HEK293 (cell line): ENCODE measurements at regions not wholly inside any gene's neighbourhood (a gene's known extent, or its start where the extent isn't known, plus 50 kb on each side); places are given as distances from the start of the nearest gene placed in this dataset.

ENCODE experiments used
- CTCF ChIA-PET: fragments of 350-600 bp; formaldehyde crosslinking; extraction: SDS; loops from one replicate; lab custom pipeline; 2021; ENCODE audit warnings: antibody characterized with exemption; lab: Yijun Ruan, JAX
- POLR2A ChIA-PET: fragments of 300-600 bp; formaldehyde crosslinking; extraction: SDS; loops from one replicate; lab custom pipeline; 2020; ENCODE audit warnings: antibody characterized with exemption, inconsistent platforms; lab: Yijun Ruan, JAX
- H3K27ac ChIP-seq: fragments of 200-500 bp; sonication (Bioruptor generic); 2 replicates; pipeline ENCODE4 v1.5.1; 2014; ENCODE audit warnings: low read depth, low read length, control low read depth, inconsistent platforms; ENCODE audit errors: extremely low read depth
- H3K36me3 ChIP-seq, 2 experiments: fragments of 200-500 bp in 1 of 2; sonication (Bioruptor generic) in 1 of 2; 1 replicate in 1 of 2; 2 replicates in 1 of 2; pipeline ENCODE4 v1.5.1; 2014 to 2017; ENCODE audit warnings: inconsistent platforms in 2 of 2, low read length in 2 of 2; ENCODE audit not compliant: control insufficient read depth in 2 of 2, insufficient read depth in 1 of 2
- H3K4me1 ChIP-seq: fragments of 200-500 bp; sonication (Bioruptor generic); 2 replicates; pipeline ENCODE4 v1.5.1; 2014; ENCODE audit warnings: mild to moderate bottlenecking, low read length, inconsistent platforms; ENCODE audit not compliant: control insufficient read depth, insufficient read depth
- H3K4me3 ChIP-seq: 2 replicates; pipeline ENCODE4 v1.5.1; 2011; ENCODE audit warnings: low read depth, mild to moderate bottlenecking, control low read depth, low read length, moderate library complexity
- H3K9me3 ChIP-seq: fragments of 200-500 bp; sonication (Bioruptor generic); 2 replicates; pipeline ENCODE4 v1.5.1; 2014; ENCODE audit warnings: low read depth, low read length, inconsistent platforms; ENCODE audit not compliant: control insufficient read depth, insufficient read depth
- ATF2 ChIP-seq: fragments of 450-650 bp; formaldehyde crosslinking; IDR thresholded peaks from 2 replicates; pipeline ENCODE4 v1.5.1; 2016; ENCODE audit warnings: missing biosample characterization, missing genetic modification characterization, low read depth
- EGR2 ChIP-seq: fragments of 450-650 bp; formaldehyde crosslinking; IDR thresholded peaks from 2 replicates; pipeline ENCODE4 v1.5.1; 2016; ENCODE audit warnings: low read depth, missing biosample characterization, missing genetic modification characterization
- HIC1 ChIP-seq: fragments of 450-650 bp; formaldehyde crosslinking; IDR thresholded peaks from 2 replicates; pipeline ENCODE4 v1.5.1; 2016; ENCODE audit warnings: missing biosample characterization, missing genetic modification characterization
- PBX3 ChIP-seq: sonication (generic); formaldehyde crosslinking; IDR thresholded peaks from 2 replicates; pipeline ENCODE4 v1.8.1; 2022; ENCODE audit warnings: mild to moderate bottlenecking, moderate library complexity, missing genetic modification reagents
- SP7 ChIP-seq: fragments of 450-650 bp; formaldehyde crosslinking; IDR thresholded peaks from 2 replicates; pipeline ENCODE4 v1.5.1; 2016; ENCODE audit warnings: missing biosample characterization, missing genetic modification characterization
- ZNF121 ChIP-seq: fragments of 450-650 bp; formaldehyde crosslinking; IDR thresholded peaks from 2 replicates; pipeline ENCODE4 v1.5.1; 2016; ENCODE audit warnings: missing biosample characterization, missing genetic modification characterization
- ZNF280D ChIP-seq: fragments of 450-650 bp; formaldehyde crosslinking; IDR thresholded peaks from 2 replicates; pipeline ENCODE4 v1.5.1; 2016; ENCODE audit warnings: missing biosample characterization, missing genetic modification characterization
- ZNF354C ChIP-seq: fragments of 450-650 bp; formaldehyde crosslinking; IDR thresholded peaks from 2 replicates; pipeline ENCODE4 v1.5.1; 2016; ENCODE audit warnings: missing biosample characterization, missing genetic modification characterization, low read depth, borderline replicate concordance
- ZNF366 ChIP-seq: fragments of 450-650 bp; formaldehyde crosslinking; conservative IDR thresholded peaks from 2 replicates; pipeline ENCODE4 v1.5.1; 2016; ENCODE audit warnings: missing biosample characterization, missing genetic modification characterization
- ZNF37A ChIP-seq: fragments of 450-650 bp; IDR thresholded peaks from 2 replicates; pipeline ENCODE4 v1.5.1; 2018; ENCODE audit warnings: missing biosample characterization, missing genetic modification characterization
- ZNF391 ChIP-seq: fragments of 450-650 bp; formaldehyde crosslinking; IDR thresholded peaks from 2 replicates; pipeline ENCODE4 v1.5.1; 2016; ENCODE audit warnings: low read depth, missing biosample characterization, missing genetic modification characterization, borderline replicate concordance
- ZNF449 ChIP-seq: fragments of 450-650 bp; formaldehyde crosslinking; IDR thresholded peaks from 2 replicates; pipeline ENCODE4 v1.5.1; 2017; ENCODE audit warnings: missing biosample characterization, mild to moderate bottlenecking, missing genetic modification characterization, moderate library complexity
- ZNF48 ChIP-seq: fragments of 450-650 bp; formaldehyde crosslinking; IDR thresholded peaks from 2 replicates; pipeline ENCODE4 v1.5.1; 2016; ENCODE audit warnings: missing biosample characterization, missing genetic modification characterization
- ZNF501 ChIP-seq: fragments of 450-650 bp; formaldehyde crosslinking; IDR thresholded peaks from 2 replicates; pipeline ENCODE4 v1.5.1; 2016; ENCODE audit warnings: missing biosample characterization, missing genetic modification characterization
- ZNF585B ChIP-seq: fragments of 450-650 bp; formaldehyde crosslinking; IDR thresholded peaks from 2 replicates; pipeline ENCODE4 v1.5.1; 2016; ENCODE audit warnings: missing biosample characterization, missing genetic modification characterization
- ZNF596 ChIP-seq: fragments of 450-650 bp; IDR thresholded peaks from 2 replicates; pipeline ENCODE4 v1.5.0; 2018; ENCODE audit warnings: missing biosample characterization, mild to moderate bottlenecking, missing genetic modification characterization, moderate library complexity
- ZNF623 ChIP-seq: fragments of 450-650 bp; formaldehyde crosslinking; IDR thresholded peaks from 2 replicates; pipeline ENCODE4 v1.5.1; 2016; ENCODE audit warnings: missing biosample characterization, missing genetic modification characterization
- ZNF629 ChIP-seq: fragments of 450-650 bp; formaldehyde crosslinking; IDR thresholded peaks from 2 replicates; pipeline ENCODE4 v1.5.1; 2017; ENCODE audit warnings: missing biosample characterization, missing genetic modification characterization
- ZNF654 ChIP-seq: fragments of 450-650 bp; formaldehyde crosslinking; IDR thresholded peaks from 2 replicates; pipeline ENCODE4 v1.5.1; 2016; ENCODE audit warnings: low read depth, missing biosample characterization, missing genetic modification characterization
- ZNF701 ChIP-seq: fragments of 450-650 bp; formaldehyde crosslinking; IDR thresholded peaks from 2 replicates; pipeline ENCODE4 v1.5.1; 2016; ENCODE audit warnings: missing biosample characterization, missing genetic modification characterization
- ZNF791 ChIP-seq: fragments of 450-650 bp; formaldehyde crosslinking; IDR thresholded peaks from 2 replicates; pipeline ENCODE4 v1.5.1; 2016; ENCODE audit warnings: missing biosample characterization, missing genetic modification characterization
- ZNF843 ChIP-seq: fragments of 450-650 bp; formaldehyde crosslinking; IDR thresholded peaks from 2 replicates; pipeline ENCODE4 v1.5.1; 2016; ENCODE audit warnings: missing biosample characterization, missing genetic modification characterization

GRCh38 chr5:61651195-61651594, 319.1 kb downstream of the ZSWIM6 start (continued):
- TF ChIP-seq ZNF654 (tag by site-specific recombination) (no peak), ZNF391 (no peak), PBX3 (CRISPR knock-in tag) (no peak), SP7 (tag by site-specific recombination) (no peak), EGR2 (tag by site-specific recombination) (no peak), ZNF48 (tag by site-specific recombination) (no peak), ZNF791 (tag by site-specific recombination) (no peak), ZNF843 (tag by site-specific recombination) (no peak), ZNF280D (no peak), ZNF629 (no peak)

- CTCF ChIA-PET, result no interaction called here
- 0 out of 2 replicates have a peak, but pooled peaks have one; percentile 31 for TF ChIP-seq ATF2 (tag by site-specific recombination)
- no peak for TF ChIP-seq ZNF354C (tag by site-specific recombination)
- Histone ChIP-seq H3K4me3 (no peak overlapping the region), H3K27ac (no peak overlapping the region), H3K9me3 (no peaks in the 10 kb centered on the region), H3K36me3 (no peaks in the 10 kb centered on the region), H3K4me1 (no peaks in the 10 kb centered on the region)
- POLR2A ChIA-PET, result no interaction called here
Measured at GRCh38 chr5:61652916-61653315, 320.9 kb downstream of the ZSWIM6 start.

GRCh38 chr5:61653807-61654580, 321.9 kb downstream of the ZSWIM6 start:
- ChIA-PET POLR2A (no interaction called here), CTCF (interaction anchor here (0.6 to 0.9 kb wide), 2 partner anchors 31 to 293 kb away, joined by 3 to 4 read pairs; no protein-coding TSS in a partner anchor)
- no peak overlapping the region for H3K4me3 ChIP-seq
- no peaks in the 10 kb centered on the region for H3K9me3 ChIP-seq
- no peaks in the 10 kb centered on the region for H3K4me1 ChIP-seq
- H3K27ac ChIP-seq, result no peak overlapping the region
- no peaks in the 10 kb centered on the region for H3K36me3 ChIP-seq
- TF ChIP-seq HIC1, result no peak
- no peak for TF ChIP-seq ZNF121 (tag by site-specific recombination)
- no peak for TF ChIP-seq ZNF596 (tag by site-specific recombination)
- no peak for TF ChIP-seq ZNF623 (tag by site-specific recombination)
- TF ChIP-seq ZNF37A (tag by site-specific recombination), result no peak
- TF ChIP-seq ZNF449 (tag by site-specific recombination), result no peak
- TF ChIP-seq ZNF585B (tag by site-specific recombination), result no peak
- no peak for TF ChIP-seq ZNF366 (tag by site-specific recombination)
- no peak for TF ChIP-seq ZNF501 (tag by site-specific recombination)
- no peak for TF ChIP-seq ATF2 (tag by site-specific recombination)
- no peak for TF ChIP-seq ZNF701
